Left renal cortex interstitium (tissue), 4 donors: ENCODE measurements at regions not wholly inside any gene's neighbourhood (a gene's known extent, or its start where the extent isn't known, plus 50 kb on each side); places are given as distances from the start of the nearest gene placed in this dataset.

Source experiments
- DNase-seq, 4 donors: peaks; one replicate each; pipeline ENCODE4 v3.0.0-alpha.2; 2013; ENCODE audit warnings: low read depth in 4 of 4, low spot score in 2 of 4, missing footprints in 1 of 4

GRCh38 chr15:36210426-36210825 lies 369.0 kb upstream of the CDIN1 start:
- no peak for DNase-seq

GRCh38 chr15:36218322-36218721 lies 361.1 kb upstream of the CDIN1 start:
- no peak for DNase-seq

GRCh38 chr15:36218991-36219390 lies 360.4 kb upstream of the CDIN1 start:
- no peak for DNase-seq

GRCh38 chr15:36221992-36222391 lies 357.4 kb upstream of the CDIN1 start:
- no peak for DNase-seq

GRCh38 chr15:36230776-36231175 lies 348.6 kb upstream of the CDIN1 start:
- no peak for DNase-seq

GRCh38 chr15:36232491-36232890 lies 346.9 kb upstream of the CDIN1 start:
- DNase-seq: no peak

GRCh38 chr15:36234743-36235142 lies 344.7 kb upstream of the CDIN1 start:
- no peak for DNase-seq

- no peak for DNase-seq
These were observed 344.3 kb upstream of the CDIN1 start for GRCh38 chr15:36235173-36235572.

- DNase-seq: no peak
These were observed 339.9 kb upstream of the CDIN1 start for GRCh38 chr15:36239509-36239908.

GRCh38 chr15:36251450-36251849 lies 328.0 kb upstream of the CDIN1 start:
- no peak for DNase-seq

GRCh38 chr15:36252146-36252711 lies 327.2 kb upstream of the CDIN1 start:
- DNase-seq: no peak

- DNase-seq: peak in 3 of 4 donors; percentile 9 to 45 (median 23)
These were observed 325.0 kb upstream of the CDIN1 start for GRCh38 chr15:36254426-36254825.

GRCh38 chr15:36256404-36256807 lies 323.0 kb upstream of the CDIN1 start:
- DNase-seq: no peak

- no peak for DNase-seq
These were observed 315.8 kb upstream of the CDIN1 start for GRCh38 chr15:36263666-36264065.

GRCh38 chr15:36265422-36265821 lies 314.0 kb upstream of the CDIN1 start:
- DNase-seq: no peak

GRCh38 chr15:36271048-36271447 lies 308.4 kb upstream of the CDIN1 start:
- no peak for DNase-seq

GRCh38 chr15:36275656-36276055 lies 303.8 kb upstream of the CDIN1 start:
- no peak for DNase-seq

- DNase-seq: no peak
These were observed 301.2 kb upstream of the CDIN1 start for GRCh38 chr15:36278219-36278618.

GRCh38 chr15:36282821-36283220 lies 296.6 kb upstream of the CDIN1 start:
- DNase-seq: no peak

- no peak for DNase-seq
These were observed 294.5 kb upstream of the CDIN1 start for GRCh38 chr15:36284911-36285310.

- DNase-seq: no peak
These were observed 287.9 kb upstream of the CDIN1 start for GRCh38 chr15:36291501-36291900.

GRCh38 chr15:36294359-36294758 lies 285.1 kb upstream of the CDIN1 start:
- no peak for DNase-seq

GRCh38 chr15:36301947-36302346 lies 277.5 kb upstream of the CDIN1 start:
- DNase-seq: no peak
